OCI-LY7 (cell line): ENCODE measurements at regions not wholly inside any gene's neighbourhood (a gene's known extent, or its start where the extent isn't known, plus 50 kb on each side); places are given as distances from the start of the nearest gene placed in this dataset.

Experiments
- BruUV-seq: library from RNA; stranded (reverse); fragments of 400-500 nt; replicated peaks from 2 replicates; lab custom pipeline; 2021; lab: Mats Ljungman, UMichigan
- CTCF ChIA-PET: fragments of 300-600 bp; sonication (Branson Sonifier 250); formaldehyde crosslinking; loops from one replicate; lab custom pipeline; 2022; ENCODE audit warnings: antibody characterized with exemption; ENCODE audit not compliant: unreplicated experiment; lab: Charles Lee
- POLR2A ChIA-PET: fragments of 300-600 bp; sonication (Branson Sonifier 250); formaldehyde crosslinking; loops from one replicate; lab custom pipeline; 2022; ENCODE audit warnings: antibody characterized with exemption; lab: Charles Lee
- DNase-seq: peaks from one replicate; pipeline ENCODE4 v3.0.0-alpha.2; 2015; ENCODE audit warnings: low spot score
- H2AFZ ChIP-seq: fragments of 200-600 bp; sonication (generic), shearing (Covaris generic); 2 replicates; pipeline ENCODE4 v1.6.1; 2014; ENCODE audit warnings: mild to moderate bottlenecking, antibody characterized with exemption, low read length, moderate library complexity
- H3K27ac ChIP-seq: fragments of 200-600 bp; sonication (generic); 2 replicates; pipeline ENCODE4 v1.5.1; 2014; ENCODE audit warnings: mixed run types, low read depth, mild to moderate bottlenecking, moderate library complexity, low read length, inconsistent platforms; ENCODE audit not compliant: poor library complexity, severe bottlenecking
- H3K36me3 ChIP-seq: fragments of 200-600 bp; sonication (generic); 2 replicates; pipeline ENCODE4 v1.6.1; 2014; ENCODE audit warnings: mild to moderate bottlenecking, antibody characterized with exemption, low read length, moderate library complexity, mixed read lengths; ENCODE audit not compliant: insufficient read depth
- H3K4me1 ChIP-seq: fragments of 200-600 bp; sonication (generic); 2 replicates; pipeline ENCODE4 v1.5.1; 2014; ENCODE audit warnings: mild to moderate bottlenecking, low read length; ENCODE audit not compliant: insufficient read depth, poor library complexity, severe bottlenecking
- H3K4me2 ChIP-seq: fragments of 200-600 bp; sonication (generic); 2 replicates; pipeline ENCODE4 v1.6.1; 2014; ENCODE audit warnings: mild to moderate bottlenecking, low read length
- H3K4me3 ChIP-seq: fragments of 200-600 bp; sonication (generic); 2 replicates; pipeline ENCODE4 v1.5.1; 2014; ENCODE audit warnings: mild to moderate bottlenecking, low read depth, low read length; ENCODE audit not compliant: poor library complexity, severe bottlenecking
- H3K79me2 ChIP-seq: fragments of 200-600 bp; sonication (generic); 2 replicates; pipeline ENCODE4 v1.6.1; 2016; ENCODE audit warnings: low read depth, mild to moderate bottlenecking, low read length, moderate library complexity, mixed read lengths; ENCODE audit not compliant: insufficient read depth
- H3K9me2 ChIP-seq: fragments of 200-600 bp; sonication (generic); 2 replicates; pipeline ENCODE4 v1.6.1; 2016; ENCODE audit warnings: mild to moderate bottlenecking, low read length, mixed read lengths; ENCODE audit not compliant: insufficient read depth
- H3K9me3 ChIP-seq: fragments of 200-600 bp; sonication (generic); 2 replicates; pipeline ENCODE4 v1.6.1; 2014; ENCODE audit warnings: mild to moderate bottlenecking, mixed run types, low read length, mixed read lengths
- H4K20me1 ChIP-seq: fragments of 200-600 bp; sonication (generic); 2 replicates; pipeline ENCODE4 v1.6.1; 2014; ENCODE audit warnings: mild to moderate bottlenecking, antibody characterized with exemption, low read length, moderate library complexity, mixed read lengths; ENCODE audit not compliant: insufficient read depth
- EZH2phosphoT487 ChIP-seq: fragments of 200-600 bp; sonication (generic); IDR thresholded peaks from 2 replicates; pipeline ENCODE4 v1.6.1; 2018; ENCODE audit warnings: low read depth, borderline replicate concordance, mild to moderate bottlenecking, mixed run types, antibody characterized with exemption, low read length, moderate library complexity, mixed read lengths
- intact Hi-C: fragments of 100-400 bp; cut with micrococcal nuclease; formaldehyde crosslinking; loops from one replicate; pipeline ENCODE4 v1.10.0; 2022; ENCODE audit not compliant: unreplicated experiment
- TF ChIP-seq, protein P1 (sequence below): fragments of 200-600 bp; sonication (generic); conservative IDR thresholded peaks from 2 replicates; pipeline ENCODE4 v1.5.1; 2014; ENCODE audit warnings: mild to moderate bottlenecking, antibody characterized with exemption, low read length, moderate library complexity, mixed read lengths

DNA sequence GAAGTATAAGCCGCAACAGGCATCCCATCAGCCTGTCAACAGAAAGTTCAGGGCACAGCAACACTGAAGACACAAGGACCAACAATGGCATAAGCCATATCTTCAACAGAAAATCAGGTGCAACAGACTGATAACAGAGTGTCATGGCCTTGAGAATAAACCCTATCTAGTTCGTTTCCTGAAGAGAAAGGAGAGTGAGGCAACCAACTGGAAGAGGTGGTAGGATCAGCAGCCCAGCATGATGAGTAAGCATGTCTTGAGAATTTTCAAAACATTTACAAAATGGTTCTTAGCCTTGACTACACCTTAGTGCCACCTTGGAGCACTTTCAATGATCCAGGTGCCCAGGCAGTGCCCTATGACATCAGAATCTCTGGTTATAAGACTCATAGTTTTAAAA is 290.2 kb upstream of the SEMA3C start:
- Histone ChIP-seq H3K79me2 (no peaks in the 10 kb centered on the region), H4K20me1 (no peaks in the 10 kb centered on the region), H3K4me2 (no peak overlapping the region), H3K27ac (no peak overlapping the region), H3K9me2 (no peaks in the 10 kb centered on the region), H2AFZ (no peak overlapping the region), H3K4me3 (no peak overlapping the region), H3K36me3 (no peaks in the 10 kb centered on the region), H3K4me1 (no peaks in the 10 kb centered on the region), H3K9me3 (no peaks in the 10 kb centered on the region)
- CTCF ChIA-PET, result no interaction called here
- intact Hi-C loops, result no loop called here
- no peak for TF ChIP-seq EZH2phosphoT487
- TF ChIP-seq, protein P1, sequence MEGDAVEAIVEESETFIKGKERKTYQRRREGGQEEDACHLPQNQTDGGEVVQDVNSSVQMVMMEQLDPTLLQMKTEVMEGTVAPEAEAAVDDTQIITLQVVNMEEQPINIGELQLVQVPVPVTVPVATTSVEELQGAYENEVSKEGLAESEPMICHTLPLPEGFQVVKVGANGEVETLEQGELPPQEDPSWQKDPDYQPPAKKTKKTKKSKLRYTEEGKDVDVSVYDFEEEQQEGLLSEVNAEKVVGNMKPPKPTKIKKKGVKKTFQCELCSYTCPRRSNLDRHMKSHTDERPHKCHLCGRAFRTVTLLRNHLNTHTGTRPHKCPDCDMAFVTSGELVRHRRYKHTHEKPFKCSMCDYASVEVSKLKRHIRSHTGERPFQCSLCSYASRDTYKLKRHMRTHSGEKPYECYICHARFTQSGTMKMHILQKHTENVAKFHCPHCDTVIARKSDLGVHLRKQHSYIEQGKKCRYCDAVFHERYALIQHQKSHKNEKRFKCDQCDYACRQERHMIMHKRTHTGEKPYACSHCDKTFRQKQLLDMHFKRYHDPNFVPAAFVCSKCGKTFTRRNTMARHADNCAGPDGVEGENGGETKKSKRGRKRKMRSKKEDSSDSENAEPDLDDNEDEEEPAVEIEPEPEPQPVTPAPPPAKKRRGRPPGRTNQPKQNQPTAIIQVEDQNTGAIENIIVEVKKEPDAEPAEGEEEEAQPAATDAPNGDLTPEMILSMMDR, result no peak
- BruUV-seq, result no TSS peak
- DNase-seq, result no peak
- POLR2A ChIA-PET, result no interaction called here

DNA sequence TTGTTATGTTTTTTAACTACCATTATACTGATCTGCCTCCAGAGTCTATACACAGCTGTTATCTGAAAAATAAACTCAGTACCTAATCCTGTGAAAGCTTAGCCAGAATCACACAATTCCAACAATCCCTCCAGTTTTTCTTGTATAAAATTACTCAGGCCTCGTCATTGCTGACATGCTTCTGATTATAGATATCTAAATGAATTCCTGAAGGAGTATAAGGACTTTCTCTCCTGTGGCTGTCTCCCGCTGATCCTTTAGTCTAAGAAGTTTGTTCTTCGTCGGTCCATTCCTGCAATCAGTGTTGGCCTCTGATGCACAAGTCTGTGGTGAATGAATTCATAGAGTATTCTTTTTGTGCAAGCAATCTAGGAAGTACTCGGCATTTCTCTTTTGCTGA is 288.9 kb upstream of the SEMA3C start:
- POLR2A ChIA-PET, result interaction anchor here (0.5 to 1.1 kb wide), 4 partner anchors 44 to 1614 kb away, joined by 3 to 4 read pairs (median 3); no protein-coding TSS in a partner anchor
- no peak overlapping the region for H3K4me2 ChIP-seq
- H3K9me2 ChIP-seq, result no peaks in the 10 kb centered on the region
- intact Hi-C loops, result no loop called here
- H2AFZ ChIP-seq, result no peak overlapping the region
- H3K4me1 ChIP-seq, result no peaks in the 10 kb centered on the region
- no peak for DNase-seq
- TF ChIP-seq, protein P1, result no peak
- no peak for TF ChIP-seq EZH2phosphoT487
- no peak overlapping the region for H3K27ac ChIP-seq
- CTCF ChIA-PET, result no interaction called here
- no peaks in the 10 kb centered on the region for H3K79me2 ChIP-seq
- H4K20me1 ChIP-seq, result no peaks in the 10 kb centered on the region
- BruUV-seq, result no TSS peak
- no peaks in the 10 kb centered on the region for H3K36me3 ChIP-seq
- no peaks in the 10 kb centered on the region for H3K9me3 ChIP-seq
- no peak overlapping the region for H3K4me3 ChIP-seq

DNA sequence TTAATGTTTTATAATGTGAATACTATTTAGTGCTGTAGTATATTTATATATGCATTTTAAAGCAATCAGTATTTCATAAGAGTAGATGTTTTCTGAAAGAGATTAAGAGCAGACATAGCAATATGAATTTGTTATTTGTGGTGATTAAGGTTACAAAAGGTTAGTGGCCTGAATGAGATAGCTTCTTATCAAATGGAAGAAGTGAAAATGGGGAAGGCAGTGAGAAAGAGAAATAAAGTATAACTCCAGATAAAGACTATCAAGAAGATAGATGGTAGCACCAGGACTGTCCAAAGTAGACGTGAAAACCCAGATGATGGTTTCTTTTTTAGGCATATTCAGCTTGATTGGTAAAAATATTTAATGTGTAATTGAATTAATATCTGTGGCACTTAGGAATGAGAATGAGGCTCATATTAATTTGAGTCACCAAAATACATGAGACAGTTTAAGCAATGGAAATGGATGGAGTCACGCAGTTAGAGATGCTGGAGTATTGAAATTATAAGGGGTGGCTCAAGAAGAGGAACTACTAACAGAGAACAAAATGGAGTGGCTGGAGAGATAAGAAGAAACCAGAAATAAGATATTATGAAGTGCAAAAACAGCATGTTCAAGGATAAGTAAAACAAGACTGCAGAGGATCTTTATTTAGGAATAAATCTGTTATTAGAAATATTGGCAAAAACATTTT is 288.0 kb upstream of the SEMA3C start:
- ChIA-PET CTCF (no interaction called here), POLR2A (interaction anchor here (1.1 kb wide), 1 partner anchor 43 kb away, joined by 3 read pairs; no protein-coding TSS in a partner anchor)
- H3K9me3 ChIP-seq, result no peaks in the 10 kb centered on the region
- H3K79me2 ChIP-seq, result no peaks in the 10 kb centered on the region
- no peak overlapping the region for H3K27ac ChIP-seq
- H2AFZ ChIP-seq, result no peak overlapping the region
- no peak for DNase-seq
- no peak overlapping the region for H3K4me3 ChIP-seq
- H3K9me2 ChIP-seq, result no peaks in the 10 kb centered on the region
- H3K36me3 ChIP-seq, result no peaks in the 10 kb centered on the region
- no TSS peak for BruUV-seq
- intact Hi-C loops, result no loop called here
- TF ChIP-seq EZH2phosphoT487, result no peak
- TF ChIP-seq, protein P1, result no peak
- no peak overlapping the region for H3K4me2 ChIP-seq
- H4K20me1 ChIP-seq, result no peaks in the 10 kb centered on the region
- no peaks in the 10 kb centered on the region for H3K4me1 ChIP-seq
